OCI-LY7 (cell line): ENCODE measurements at regions not wholly inside any gene's neighbourhood (a gene's known extent, or its start where the extent isn't known, plus 50 kb on each side); places are given as distances from the start of the nearest gene placed in this dataset.

Experiments
- BruUV-seq: library from RNA; stranded (reverse); fragments of 400-500 nt; replicated peaks from 2 replicates; lab custom pipeline; 2021; lab: Mats Ljungman, UMichigan
- CTCF ChIA-PET: fragments of 300-600 bp; sonication (Branson Sonifier 250); formaldehyde crosslinking; loops from one replicate; lab custom pipeline; 2022; ENCODE audit warnings: antibody characterized with exemption; ENCODE audit not compliant: unreplicated experiment; lab: Charles Lee
- POLR2A ChIA-PET: fragments of 300-600 bp; sonication (Branson Sonifier 250); formaldehyde crosslinking; loops from one replicate; lab custom pipeline; 2022; ENCODE audit warnings: antibody characterized with exemption; lab: Charles Lee
- DNase-seq: peaks from one replicate; pipeline ENCODE4 v3.0.0-alpha.2; 2015; ENCODE audit warnings: low spot score
- H2AFZ ChIP-seq: fragments of 200-600 bp; sonication (generic), shearing (Covaris generic); 2 replicates; pipeline ENCODE4 v1.6.1; 2014; ENCODE audit warnings: mild to moderate bottlenecking, antibody characterized with exemption, low read length, moderate library complexity
- H3K27ac ChIP-seq: fragments of 200-600 bp; sonication (generic); 2 replicates; pipeline ENCODE4 v1.5.1; 2014; ENCODE audit warnings: mixed run types, low read depth, mild to moderate bottlenecking, moderate library complexity, low read length, inconsistent platforms; ENCODE audit not compliant: poor library complexity, severe bottlenecking
- H3K36me3 ChIP-seq: fragments of 200-600 bp; sonication (generic); 2 replicates; pipeline ENCODE4 v1.6.1; 2014; ENCODE audit warnings: mild to moderate bottlenecking, antibody characterized with exemption, low read length, moderate library complexity, mixed read lengths; ENCODE audit not compliant: insufficient read depth
- H3K4me1 ChIP-seq: fragments of 200-600 bp; sonication (generic); 2 replicates; pipeline ENCODE4 v1.5.1; 2014; ENCODE audit warnings: mild to moderate bottlenecking, low read length; ENCODE audit not compliant: insufficient read depth, poor library complexity, severe bottlenecking
- H3K4me2 ChIP-seq: fragments of 200-600 bp; sonication (generic); 2 replicates; pipeline ENCODE4 v1.6.1; 2014; ENCODE audit warnings: mild to moderate bottlenecking, low read length
- H3K4me3 ChIP-seq: fragments of 200-600 bp; sonication (generic); 2 replicates; pipeline ENCODE4 v1.5.1; 2014; ENCODE audit warnings: mild to moderate bottlenecking, low read depth, low read length; ENCODE audit not compliant: poor library complexity, severe bottlenecking
- H3K79me2 ChIP-seq: fragments of 200-600 bp; sonication (generic); 2 replicates; pipeline ENCODE4 v1.6.1; 2016; ENCODE audit warnings: low read depth, mild to moderate bottlenecking, low read length, moderate library complexity, mixed read lengths; ENCODE audit not compliant: insufficient read depth
- H3K9me2 ChIP-seq: fragments of 200-600 bp; sonication (generic); 2 replicates; pipeline ENCODE4 v1.6.1; 2016; ENCODE audit warnings: mild to moderate bottlenecking, low read length, mixed read lengths; ENCODE audit not compliant: insufficient read depth
- H3K9me3 ChIP-seq: fragments of 200-600 bp; sonication (generic); 2 replicates; pipeline ENCODE4 v1.6.1; 2014; ENCODE audit warnings: mild to moderate bottlenecking, mixed run types, low read length, mixed read lengths
- H4K20me1 ChIP-seq: fragments of 200-600 bp; sonication (generic); 2 replicates; pipeline ENCODE4 v1.6.1; 2014; ENCODE audit warnings: mild to moderate bottlenecking, antibody characterized with exemption, low read length, moderate library complexity, mixed read lengths; ENCODE audit not compliant: insufficient read depth
- EZH2phosphoT487 ChIP-seq: fragments of 200-600 bp; sonication (generic); IDR thresholded peaks from 2 replicates; pipeline ENCODE4 v1.6.1; 2018; ENCODE audit warnings: low read depth, borderline replicate concordance, mild to moderate bottlenecking, mixed run types, antibody characterized with exemption, low read length, moderate library complexity, mixed read lengths
- intact Hi-C: fragments of 100-400 bp; cut with micrococcal nuclease; formaldehyde crosslinking; loops from one replicate; pipeline ENCODE4 v1.10.0; 2022; ENCODE audit not compliant: unreplicated experiment
- TF ChIP-seq, protein P1 (sequence below): fragments of 200-600 bp; sonication (generic); conservative IDR thresholded peaks from 2 replicates; pipeline ENCODE4 v1.5.1; 2014; ENCODE audit warnings: mild to moderate bottlenecking, antibody characterized with exemption, low read length, moderate library complexity, mixed read lengths

- no peak overlapping the region for H3K4me3 ChIP-seq
- BruUV-seq: no TSS peak
- H3K4me2 ChIP-seq: no peak overlapping the region
- H3K36me3 ChIP-seq: no peaks in the 10 kb centered on the region
- H4K20me1 ChIP-seq: no peaks in the 10 kb centered on the region
- no peaks in the 10 kb centered on the region for H3K79me2 ChIP-seq
- H3K9me2 ChIP-seq: no peaks in the 10 kb centered on the region
- no peak overlapping the region for H2AFZ ChIP-seq
- H3K4me1 ChIP-seq: no peaks in the 10 kb centered on the region
- ChIA-PET CTCF (no interaction called here), POLR2A (no interaction called here)
- DNase-seq: no peak
- H3K9me3 ChIP-seq: no peaks in the 10 kb centered on the region
- TF ChIP-seq, protein P1, sequence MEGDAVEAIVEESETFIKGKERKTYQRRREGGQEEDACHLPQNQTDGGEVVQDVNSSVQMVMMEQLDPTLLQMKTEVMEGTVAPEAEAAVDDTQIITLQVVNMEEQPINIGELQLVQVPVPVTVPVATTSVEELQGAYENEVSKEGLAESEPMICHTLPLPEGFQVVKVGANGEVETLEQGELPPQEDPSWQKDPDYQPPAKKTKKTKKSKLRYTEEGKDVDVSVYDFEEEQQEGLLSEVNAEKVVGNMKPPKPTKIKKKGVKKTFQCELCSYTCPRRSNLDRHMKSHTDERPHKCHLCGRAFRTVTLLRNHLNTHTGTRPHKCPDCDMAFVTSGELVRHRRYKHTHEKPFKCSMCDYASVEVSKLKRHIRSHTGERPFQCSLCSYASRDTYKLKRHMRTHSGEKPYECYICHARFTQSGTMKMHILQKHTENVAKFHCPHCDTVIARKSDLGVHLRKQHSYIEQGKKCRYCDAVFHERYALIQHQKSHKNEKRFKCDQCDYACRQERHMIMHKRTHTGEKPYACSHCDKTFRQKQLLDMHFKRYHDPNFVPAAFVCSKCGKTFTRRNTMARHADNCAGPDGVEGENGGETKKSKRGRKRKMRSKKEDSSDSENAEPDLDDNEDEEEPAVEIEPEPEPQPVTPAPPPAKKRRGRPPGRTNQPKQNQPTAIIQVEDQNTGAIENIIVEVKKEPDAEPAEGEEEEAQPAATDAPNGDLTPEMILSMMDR: no peak
- TF ChIP-seq EZH2phosphoT487: no peak
- no peak overlapping the region for H3K27ac ChIP-seq
- intact Hi-C loops: no loop called here
Observed at GRCh38 chr12:78712834-78713481, 151.6 kb upstream of the SYT1 start.

GRCh38 chr12:78719721-78720120 lies 144.9 kb upstream of the SYT1 start:
- DNase-seq: no peak
- Histone ChIP-seq H3K4me1 (no peaks in the 10 kb centered on the region), H3K36me3 (no peaks in the 10 kb centered on the region), H3K27ac (no peak overlapping the region), H3K4me2 (no peak overlapping the region), H3K9me2 (no peaks in the 10 kb centered on the region), H3K79me2 (no peaks in the 10 kb centered on the region), H3K4me3 (no peak overlapping the region), H3K9me3 (no peaks in the 10 kb centered on the region), H2AFZ (no peak overlapping the region), H4K20me1 (no peaks in the 10 kb centered on the region)
- POLR2A ChIA-PET: interaction anchor here (0.6 kb wide), 1 partner anchor 619 kb away, joined by 3 read pairs; no protein-coding TSS in a partner anchor
- no TSS peak for BruUV-seq
- intact Hi-C loops: no loop called here
- CTCF ChIA-PET: no interaction called here
- TF ChIP-seq EZH2phosphoT487: no peak
- TF ChIP-seq, protein P1: no peak

GRCh38 chr12:78721906-78722305 lies 142.7 kb upstream of the SYT1 start:
- H3K9me2 ChIP-seq: no peaks in the 10 kb centered on the region
- TF ChIP-seq EZH2phosphoT487: no peak
- TF ChIP-seq, protein P1: no peak
- H3K36me3 ChIP-seq: no peaks in the 10 kb centered on the region
- ChIA-PET CTCF (no interaction called here), POLR2A (no interaction called here)
- H3K4me3 ChIP-seq: no peak overlapping the region
- H3K27ac ChIP-seq: no peak overlapping the region
- H3K4me2 ChIP-seq: no peak overlapping the region
- no peaks in the 10 kb centered on the region for H3K79me2 ChIP-seq
- no TSS peak for BruUV-seq
- H4K20me1 ChIP-seq: no peaks in the 10 kb centered on the region
- H3K4me1 ChIP-seq: no peaks in the 10 kb centered on the region
- H3K9me3 ChIP-seq: no peaks in the 10 kb centered on the region
- no peak for DNase-seq
- intact Hi-C loops: no loop called here
- no peak overlapping the region for H2AFZ ChIP-seq
